Omental fat pad (tissue), 3 donors: ENCODE measurements at regions not wholly inside any gene's neighbourhood (a gene's known extent, or its start where the extent isn't known, plus 50 kb on each side); places are given as distances from the start of the nearest gene placed in this dataset.

Experiments
- ATAC-seq: fragments of 150-250 bp; one replicate; pipeline ENCODE4 v1.9.1; 2016; ENCODE audit warnings: mild to moderate bottlenecking, moderate library complexity; ENCODE audit not compliant: low FRiP score
- DNase-seq: peaks from one replicate; pipeline ENCODE4 v3.0.0-alpha.2; 2019; ENCODE audit warnings: low spot score
- TF ChIP-seq, protein P1 (sequence below), 3 donors: fragments of 450-650 bp; IDR thresholded peaks; one replicate each; pipeline ENCODE4 v1.5.1; 2016 to 2017; ENCODE audit warnings: antibody characterized with exemption in 3 of 3, mild to moderate bottlenecking in 3 of 3, moderate library complexity in 2 of 3

DNA sequence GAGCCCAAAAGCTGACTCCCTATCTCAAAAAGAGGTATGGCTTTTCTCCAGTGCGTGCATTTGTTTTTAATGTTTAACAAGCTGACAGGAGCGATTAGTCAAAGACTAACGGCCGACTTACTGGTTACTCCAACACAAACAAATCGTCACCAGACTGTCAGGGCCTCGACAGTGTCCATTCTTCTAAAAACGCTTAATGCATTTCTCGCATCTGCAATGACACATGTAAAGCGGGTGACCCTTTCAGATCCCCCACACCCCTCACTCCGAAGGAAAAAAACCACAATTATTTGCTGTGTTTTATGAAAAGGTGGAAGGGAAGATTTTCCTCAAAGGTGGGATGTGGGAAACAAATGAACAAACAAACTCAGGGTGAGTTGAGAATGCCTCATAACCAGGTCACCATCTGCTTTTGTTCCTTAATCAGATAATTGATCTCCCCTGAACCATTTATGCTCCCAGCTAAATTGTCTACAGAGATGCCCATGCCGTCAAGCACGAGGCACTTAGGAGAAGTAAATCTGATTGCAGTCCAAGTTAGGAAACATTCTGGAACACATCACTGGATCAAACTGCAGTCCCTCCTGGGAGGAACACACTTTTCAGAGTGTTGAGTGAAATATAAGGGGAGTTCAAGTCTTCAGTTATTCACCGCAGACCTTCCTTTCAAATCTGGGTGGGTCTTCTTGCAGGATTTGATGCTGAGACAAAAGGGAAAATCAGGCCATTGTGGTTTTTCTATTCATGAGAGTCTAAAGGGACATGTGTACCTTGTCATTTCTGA is 340.8 kb downstream of the CMPK2 start:
- ATAC-seq (no peak), DNase-seq (no peak)
- TF ChIP-seq, protein P1, sequence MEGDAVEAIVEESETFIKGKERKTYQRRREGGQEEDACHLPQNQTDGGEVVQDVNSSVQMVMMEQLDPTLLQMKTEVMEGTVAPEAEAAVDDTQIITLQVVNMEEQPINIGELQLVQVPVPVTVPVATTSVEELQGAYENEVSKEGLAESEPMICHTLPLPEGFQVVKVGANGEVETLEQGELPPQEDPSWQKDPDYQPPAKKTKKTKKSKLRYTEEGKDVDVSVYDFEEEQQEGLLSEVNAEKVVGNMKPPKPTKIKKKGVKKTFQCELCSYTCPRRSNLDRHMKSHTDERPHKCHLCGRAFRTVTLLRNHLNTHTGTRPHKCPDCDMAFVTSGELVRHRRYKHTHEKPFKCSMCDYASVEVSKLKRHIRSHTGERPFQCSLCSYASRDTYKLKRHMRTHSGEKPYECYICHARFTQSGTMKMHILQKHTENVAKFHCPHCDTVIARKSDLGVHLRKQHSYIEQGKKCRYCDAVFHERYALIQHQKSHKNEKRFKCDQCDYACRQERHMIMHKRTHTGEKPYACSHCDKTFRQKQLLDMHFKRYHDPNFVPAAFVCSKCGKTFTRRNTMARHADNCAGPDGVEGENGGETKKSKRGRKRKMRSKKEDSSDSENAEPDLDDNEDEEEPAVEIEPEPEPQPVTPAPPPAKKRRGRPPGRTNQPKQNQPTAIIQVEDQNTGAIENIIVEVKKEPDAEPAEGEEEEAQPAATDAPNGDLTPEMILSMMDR (IDR thresholded peaks at IDR 0.05), result no peak

DNA sequence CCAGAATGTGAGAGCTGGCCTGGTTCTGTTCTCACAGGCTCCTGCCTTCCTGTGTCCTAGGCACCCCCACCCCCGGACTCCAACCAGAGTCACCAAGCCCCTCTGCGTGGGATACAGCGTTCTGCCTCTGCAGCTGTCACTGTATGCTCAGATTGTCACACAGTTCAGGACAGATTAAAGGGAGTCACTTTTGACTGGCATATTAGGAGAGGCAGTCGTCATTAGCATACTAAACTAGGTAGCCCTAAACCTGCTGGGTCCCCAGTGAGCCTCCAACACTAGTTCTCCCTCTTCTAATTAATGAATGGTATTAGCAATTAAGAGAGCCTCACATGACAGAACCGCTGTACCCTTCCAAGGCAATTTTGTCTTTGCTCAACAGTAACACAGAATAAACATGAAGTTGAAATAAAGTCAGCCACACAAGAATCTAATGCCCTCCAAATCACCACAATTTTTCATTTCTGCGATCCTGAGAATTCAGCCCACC is 340.2 kb downstream of the CMPK2 start:
- ATAC-seq (no peak), DNase-seq (no peak)
- TF ChIP-seq, protein P1 (IDR thresholded peaks at IDR 0.05), result no peak

DNA sequence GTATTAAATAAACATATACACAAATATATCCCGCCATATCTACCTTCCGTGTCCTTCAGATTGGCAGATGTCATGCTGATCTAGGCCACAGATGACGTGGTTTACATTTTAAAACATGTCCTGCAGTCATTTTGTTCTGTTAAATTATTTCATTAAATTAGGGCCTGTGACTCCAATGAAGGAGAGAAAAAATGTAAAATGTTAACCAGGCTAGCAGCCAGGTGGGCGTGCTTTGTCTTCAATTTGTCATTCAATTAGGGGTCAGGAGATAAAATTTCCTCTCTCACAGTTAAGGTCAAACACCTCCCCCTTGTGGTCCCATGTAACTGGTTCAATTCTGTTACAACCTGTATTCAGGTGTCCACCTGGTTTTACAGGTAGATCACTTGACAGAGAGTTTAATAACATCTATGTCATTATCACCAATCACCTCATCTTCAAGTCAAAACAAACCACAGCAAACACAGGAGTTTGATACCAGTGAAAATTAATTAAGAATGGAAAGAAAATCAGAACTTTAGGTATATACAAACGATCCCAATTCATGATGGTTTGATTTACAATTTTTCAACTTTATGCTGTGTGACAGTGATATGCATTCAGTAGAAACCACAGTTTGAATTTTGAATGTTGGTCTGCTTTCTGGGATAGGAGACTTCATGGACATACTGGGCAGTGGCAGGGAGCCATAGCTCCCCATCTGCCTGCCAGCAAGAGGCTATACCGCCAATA is 339.4 kb downstream of the CMPK2 start:
- TF ChIP-seq, protein P1 (IDR thresholded peaks at IDR 0.05), result no peak
- no peak for DNase-seq
- no peak for ATAC-seq

DNA sequence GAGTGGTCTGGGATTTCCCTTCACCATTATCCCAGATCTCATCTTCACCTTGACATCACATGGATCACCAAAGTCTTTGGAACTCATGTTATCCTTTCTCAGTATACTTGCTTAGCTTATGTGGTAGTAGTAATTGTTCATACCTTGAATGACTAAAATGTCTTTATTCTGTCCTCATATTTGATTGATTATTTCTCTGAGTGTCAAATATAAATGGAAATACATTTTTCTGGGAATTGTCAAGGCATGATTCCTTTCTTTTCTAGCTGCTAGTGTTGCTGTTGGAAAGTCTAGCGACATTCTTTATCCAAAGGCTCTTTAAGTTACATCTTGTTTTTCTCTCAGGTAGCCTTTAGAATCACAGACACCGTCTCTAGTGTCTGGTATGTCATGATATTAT is 334.4 kb downstream of the CMPK2 start:
- no peak for ATAC-seq
- no peak for DNase-seq
- TF ChIP-seq, protein P1 (IDR thresholded peaks at IDR 0.05), result no peak

DNA sequence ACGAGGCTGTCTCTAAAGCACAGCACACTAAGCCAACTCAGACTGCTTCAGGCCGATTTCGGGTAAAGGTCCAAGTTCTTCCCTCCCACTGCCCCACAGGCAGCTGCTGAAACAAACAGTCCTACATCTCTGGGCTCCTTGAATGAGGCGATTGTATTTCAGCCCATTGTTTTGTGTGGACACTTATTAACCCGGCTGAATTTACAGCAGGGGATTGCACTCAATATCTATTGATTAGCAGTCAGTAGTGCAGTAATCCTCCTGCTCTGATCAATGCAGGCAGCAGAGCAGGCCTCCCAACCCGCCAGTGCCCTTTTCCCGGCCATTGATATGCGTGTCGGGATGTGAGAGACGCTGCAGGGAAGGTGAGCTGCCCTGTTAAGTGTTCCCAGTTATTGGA is 330.1 kb downstream of the CMPK2 start:
- DNase-seq (no peak), ATAC-seq (no peak)
- TF ChIP-seq, protein P1 (IDR thresholded peaks at IDR 0.05), result no peak

DNA sequence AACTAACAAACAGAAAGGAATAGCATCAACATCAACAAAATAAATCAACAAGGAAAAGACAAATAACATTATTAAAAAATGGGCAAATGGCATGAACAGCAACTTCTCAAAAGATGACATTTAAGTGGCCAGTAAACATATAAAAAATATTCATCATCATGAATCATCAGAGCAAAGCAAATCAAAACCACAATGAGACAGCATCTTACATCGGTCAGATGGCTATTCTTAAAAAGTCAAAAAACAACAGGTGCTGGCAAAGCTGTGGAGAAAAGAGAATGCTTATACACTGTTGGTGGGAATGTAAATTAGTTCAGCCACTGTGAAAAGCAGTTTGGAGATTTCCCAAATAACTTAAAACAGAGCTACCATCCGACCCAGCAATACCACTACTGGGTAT is 327.1 kb downstream of the CMPK2 start:
- TF ChIP-seq, protein P1 (IDR thresholded peaks at IDR 0.05), result no peak
- ATAC-seq (no peak), DNase-seq (no peak)
